Vagina (tissue), 2 donors: ENCODE measurements at regions not wholly inside any gene's neighbourhood (a gene's known extent, or its start where the extent isn't known, plus 50 kb on each side); places are given as distances from the start of the nearest gene placed in this dataset.

Experiments used
- DNase-seq, 2 donors: peaks; one replicate each; pipeline ENCODE4 v3.0.0-alpha.2; 2017; ENCODE audit errors: extremely low spot score in 2 of 2
- H3K27ac ChIP-seq: fragments of 200-600 bp; sonication (generic); one replicate; pipeline ENCODE4 v1.5.1; 2019
- H3K27me3 ChIP-seq: fragments of 200-600 bp; sonication (generic); one replicate; pipeline ENCODE4 v1.5.1; 2019
- H3K36me3 ChIP-seq, 2 donors: fragments of 200-600 bp; sonication (generic); one replicate each; pipeline ENCODE4 v1.5.1; 2017 to 2019
- H3K4me1 ChIP-seq: fragments of 200-600 bp; sonication (generic); one replicate; pipeline ENCODE4 v1.5.1; 2019
- H3K4me3 ChIP-seq, 2 donors: fragments of 200-600 bp; sonication (generic); 1 replicate in 1 of 2; 2 replicates in 1 of 2; pipeline ENCODE4 v1.5.1; 2016 to 2019
- H3K9me3 ChIP-seq: fragments of 200-600 bp; sonication (generic); one replicate; pipeline ENCODE4 v1.5.1; 2019
- POLR2A ChIP-seq, 2 donors: fragments of 450-650 bp; IDR thresholded peaks; one replicate each; pipeline ENCODE4 v1.6.1; 2017; ENCODE audit warnings: antibody characterized with exemption in 2 of 2, mild to moderate bottlenecking in 2 of 2, moderate library complexity in 2 of 2
- POLR2AphosphoS5 ChIP-seq, 2 donors: sonication (generic); formaldehyde crosslinking; IDR thresholded peaks; one replicate each; pipeline ENCODE4 v1.9.0; 2017; ENCODE audit warnings: antibody characterized with exemption in 2 of 2, mild to moderate bottlenecking in 2 of 2, low read depth in 1 of 2; ENCODE audit not compliant: insufficient read depth in 1 of 2
- intact Hi-C: fragments of 100-400 bp; cut with DNase I; formaldehyde crosslinking; loops from one replicate; pipeline ENCODE4 v1.15.1; 2023
- TF ChIP-seq, protein P1 (sequence below), 3 experiments: fragments of 450-650 bp in 2 of 3; fragments of 200-600 bp in 1 of 3; sonication (generic) in 1 of 3; IDR thresholded peaks; one replicate each; pipeline ENCODE4 v1.5.1; 2017 to 2019; ENCODE audit warnings: antibody characterized with exemption in 3 of 3, mild to moderate bottlenecking in 2 of 3, moderate library complexity in 2 of 3

DNA sequence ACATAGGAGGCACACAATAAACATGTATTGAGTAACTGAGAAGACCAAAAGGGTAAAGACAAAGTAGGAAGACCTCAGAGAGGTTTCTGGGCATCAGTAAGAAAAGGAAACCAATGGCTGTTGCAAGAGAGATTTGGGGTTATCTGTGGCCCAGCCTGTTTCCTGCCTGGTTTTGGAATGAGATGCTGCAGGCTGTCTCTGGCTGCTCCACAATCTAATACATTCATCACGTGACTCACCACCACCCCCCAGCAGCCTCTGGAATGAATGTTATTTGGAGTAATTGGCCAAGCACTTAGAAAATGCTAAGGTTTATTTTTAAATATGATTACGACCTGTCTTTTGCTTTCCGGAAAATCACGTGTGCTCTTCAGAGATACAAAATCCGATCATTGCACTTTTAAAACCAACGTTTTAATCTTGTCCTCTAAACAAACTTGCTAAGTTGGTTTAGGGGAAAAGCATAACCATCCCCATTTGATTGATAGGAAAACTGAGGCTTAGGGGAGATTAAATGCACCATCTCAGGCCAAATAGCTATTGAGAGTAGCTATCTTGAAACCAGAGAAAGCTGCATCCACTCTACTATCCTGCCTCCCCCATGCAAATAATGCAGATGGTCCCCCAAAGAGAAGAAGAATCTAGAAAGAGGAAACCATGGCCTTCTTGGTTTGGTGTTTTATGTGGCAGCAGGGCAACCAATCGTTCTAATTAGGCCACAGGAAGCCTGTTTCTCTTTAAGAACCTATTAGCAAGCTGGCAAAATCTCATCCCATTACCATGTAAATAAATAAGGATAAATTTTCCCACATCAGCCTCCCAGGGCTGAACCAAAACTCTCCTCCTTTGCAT is 151.8 kb upstream of the ADRA1B start:
- TF ChIP-seq POLR2A (IDR thresholded peaks at IDR 0.05) (no peak), POLR2AphosphoS5 (IDR thresholded peaks at IDR 0.05; ENCODE audit: insufficient read depth in 1 of 2, low read depth in 1 of 2) (no peak)
- TF ChIP-seq, protein P1, sequence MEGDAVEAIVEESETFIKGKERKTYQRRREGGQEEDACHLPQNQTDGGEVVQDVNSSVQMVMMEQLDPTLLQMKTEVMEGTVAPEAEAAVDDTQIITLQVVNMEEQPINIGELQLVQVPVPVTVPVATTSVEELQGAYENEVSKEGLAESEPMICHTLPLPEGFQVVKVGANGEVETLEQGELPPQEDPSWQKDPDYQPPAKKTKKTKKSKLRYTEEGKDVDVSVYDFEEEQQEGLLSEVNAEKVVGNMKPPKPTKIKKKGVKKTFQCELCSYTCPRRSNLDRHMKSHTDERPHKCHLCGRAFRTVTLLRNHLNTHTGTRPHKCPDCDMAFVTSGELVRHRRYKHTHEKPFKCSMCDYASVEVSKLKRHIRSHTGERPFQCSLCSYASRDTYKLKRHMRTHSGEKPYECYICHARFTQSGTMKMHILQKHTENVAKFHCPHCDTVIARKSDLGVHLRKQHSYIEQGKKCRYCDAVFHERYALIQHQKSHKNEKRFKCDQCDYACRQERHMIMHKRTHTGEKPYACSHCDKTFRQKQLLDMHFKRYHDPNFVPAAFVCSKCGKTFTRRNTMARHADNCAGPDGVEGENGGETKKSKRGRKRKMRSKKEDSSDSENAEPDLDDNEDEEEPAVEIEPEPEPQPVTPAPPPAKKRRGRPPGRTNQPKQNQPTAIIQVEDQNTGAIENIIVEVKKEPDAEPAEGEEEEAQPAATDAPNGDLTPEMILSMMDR (IDR thresholded peaks at IDR 0.05): no peak
- Histone ChIP-seq H3K27me3 (no peaks in the 10 kb centered on the region), H3K9me3 (no peaks in the 10 kb centered on the region), H3K4me3 (no peak overlapping the region), H3K36me3 (no peaks in the 10 kb centered on the region), H3K27ac (no peak overlapping the region), H3K4me1 (no peaks in the 10 kb centered on the region)
- DNase-seq: no peak
- intact Hi-C loops: loop anchor here (10.0 kb wide), 1 partner anchor 310 kb away; no protein-coding TSS in a partner anchor

DNA sequence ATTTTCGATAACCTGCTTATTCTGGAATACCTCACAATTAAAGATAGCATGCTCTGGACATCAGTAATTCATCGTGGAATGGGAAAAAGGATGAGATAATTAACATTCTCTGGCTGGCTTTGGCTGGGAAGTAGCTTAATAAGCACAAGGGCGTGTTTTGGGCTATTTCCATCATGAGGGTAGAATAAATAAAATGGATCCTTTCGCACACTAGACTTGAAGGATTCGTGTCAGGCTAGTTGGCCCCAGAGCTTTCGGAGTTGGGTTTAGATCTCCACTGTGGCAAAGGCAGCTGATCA is 151.2 kb upstream of the ADRA1B start:
- intact Hi-C loops: loop anchor here (10.0 kb wide), 1 partner anchor 310 kb away; no protein-coding TSS in a partner anchor
- H3K27ac ChIP-seq: no peak overlapping the region
- no peak overlapping the region for H3K4me3 ChIP-seq
- H3K9me3 ChIP-seq: no peaks in the 10 kb centered on the region
- no peaks in the 10 kb centered on the region for H3K4me1 ChIP-seq
- no peak for DNase-seq
- H3K27me3 ChIP-seq: no peaks in the 10 kb centered on the region
- H3K36me3 ChIP-seq: no peaks in the 10 kb centered on the region
- TF ChIP-seq POLR2A (IDR thresholded peaks at IDR 0.05): no peak
- TF ChIP-seq POLR2AphosphoS5 (IDR thresholded peaks at IDR 0.05; ENCODE audit: insufficient read depth in 1 of 2, low read depth in 1 of 2): no peak
- TF ChIP-seq, protein P1 (IDR thresholded peaks at IDR 0.05): no peak

DNA sequence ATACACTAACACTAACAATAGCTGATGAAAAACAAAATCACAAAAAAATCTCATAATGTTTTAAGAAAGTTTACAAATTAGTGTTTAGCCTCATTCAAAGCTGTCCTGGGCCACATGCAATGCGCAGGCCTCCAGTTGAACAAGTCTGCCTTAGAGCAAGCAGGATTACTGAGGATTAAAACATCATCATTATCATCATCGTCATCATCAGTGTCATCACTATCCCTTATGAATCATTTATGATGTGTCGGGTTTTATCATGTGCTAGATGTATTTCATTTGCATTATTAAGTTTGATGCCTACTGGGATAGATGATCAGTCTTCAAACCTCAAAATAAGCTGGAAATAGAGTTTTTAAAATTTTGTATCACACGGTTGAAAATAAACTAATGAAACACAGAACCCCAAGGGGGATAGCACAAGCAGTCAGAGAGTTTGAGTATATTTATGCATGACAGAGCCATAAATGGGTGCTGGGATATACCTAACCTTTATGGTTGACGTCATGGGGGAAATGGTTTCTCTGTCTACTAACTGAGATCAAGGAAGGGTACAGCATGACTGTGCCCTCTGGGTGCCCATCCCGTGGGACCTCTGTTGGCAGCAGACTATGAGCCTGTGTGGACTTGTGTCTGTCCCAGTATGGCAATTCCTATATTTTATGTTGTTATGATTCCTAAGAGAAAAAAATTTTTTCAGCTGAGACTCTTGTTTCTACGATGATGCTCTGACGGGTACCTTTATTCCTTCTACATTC is 150.3 kb upstream of the ADRA1B start:
- Histone ChIP-seq H3K4me1 (no peaks in the 10 kb centered on the region), H3K27ac (no peak overlapping the region), H3K9me3 (no peaks in the 10 kb centered on the region), H3K27me3 (no peaks in the 10 kb centered on the region), H3K36me3 (no peaks in the 10 kb centered on the region), H3K4me3 (no peak overlapping the region)
- TF ChIP-seq POLR2A (IDR thresholded peaks at IDR 0.05): no peak
- TF ChIP-seq POLR2AphosphoS5 (IDR thresholded peaks at IDR 0.05; ENCODE audit: insufficient read depth in 1 of 2, low read depth in 1 of 2): no peak
- TF ChIP-seq, protein P1 (IDR thresholded peaks at IDR 0.05): no peak
- DNase-seq: no peak
- intact Hi-C loops: loop anchor here (10.0 kb wide), 1 partner anchor 311 kb away; no protein-coding TSS in a partner anchor

DNA sequence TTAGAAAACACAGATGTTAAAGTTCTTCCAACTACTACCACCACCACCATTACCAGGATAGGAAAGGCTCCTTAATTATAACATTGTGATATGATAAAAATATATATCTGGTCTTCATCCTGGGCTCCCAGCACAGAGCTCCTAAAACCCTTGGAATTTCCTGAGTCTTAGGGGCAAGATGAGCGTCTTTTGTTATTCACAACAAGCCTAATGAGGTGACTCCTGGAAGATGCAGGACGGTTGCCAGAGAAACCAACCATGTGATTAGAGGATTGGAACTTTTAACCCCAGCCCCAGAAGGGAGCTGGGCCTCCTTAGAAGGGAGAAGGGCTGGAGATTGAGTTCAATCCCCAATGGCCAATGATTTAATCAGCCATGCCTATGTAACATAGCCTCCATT is 148.0 kb upstream of the ADRA1B start:
- no peak for DNase-seq
- Histone ChIP-seq H3K27ac (no peak overlapping the region), H3K4me3 (no peak overlapping the region), H3K9me3 (no peaks in the 10 kb centered on the region), H3K36me3 (no peaks in the 10 kb centered on the region), H3K4me1 (peaks cover 5% of the 10 kb centered on the region), H3K27me3 (no peaks in the 10 kb centered on the region)
- no peak for TF ChIP-seq POLR2A (IDR thresholded peaks at IDR 0.05)
- no peak for TF ChIP-seq POLR2AphosphoS5 (IDR thresholded peaks at IDR 0.05; ENCODE audit: insufficient read depth in 1 of 2, low read depth in 1 of 2)
- TF ChIP-seq, protein P1 (IDR thresholded peaks at IDR 0.05): no peak
- intact Hi-C loops: loop anchor here (10.0 kb wide), 1 partner anchor 313 kb away; no protein-coding TSS in a partner anchor
